C4-2B (cell line): ENCODE measurements at regions not wholly inside any gene's neighbourhood (a gene's known extent, or its start where the extent isn't known, plus 50 kb on each side); places are given as distances from the start of the nearest gene placed in this dataset.

Source experiments
- H3K27ac ChIP-seq: fragments of 450-650 bp; 2 replicates; pipeline ENCODE4 v1.5.1; 2017
- CTCF ChIP-seq: fragments of 450-650 bp; conservative IDR thresholded peaks from 2 replicates; pipeline ENCODE4 v1.5.1; 2017; ENCODE audit warnings: mild to moderate bottlenecking
- ZFX ChIP-seq: fragments of 450-650 bp; IDR thresholded peaks from 2 replicates; pipeline ENCODE4 v1.6.1; 2017

GRCh38 chr14:104363891-104364760 is 215.4 kb upstream of the C14orf180 start:
- no peak for TF ChIP-seq ZFX
- TF ChIP-seq CTCF, result no peak
- no peak overlapping the region for H3K27ac ChIP-seq

GRCh38 chr14:104364830-104365229 is 214.7 kb upstream of the C14orf180 start:
- TF ChIP-seq CTCF (no peak), ZFX (no peak)

GRCh38 chr14:104366931-104367865 is 212.4 kb upstream of the C14orf180 start:
- TF ChIP-seq ZFX (no peak), CTCF (no peak)
- no peak overlapping the region for H3K27ac ChIP-seq

More at GRCh38 chr14:104364830-104365229, 214.7 kb upstream of the C14orf180 start:
- no peak overlapping the region for H3K27ac ChIP-seq

- H3K27ac ChIP-seq, result no peak overlapping the region
- TF ChIP-seq CTCF, result no peak
- no peak for TF ChIP-seq ZFX
Measured at GRCh38 chr14:104367866-104368750, 211.5 kb upstream of the C14orf180 start.

GRCh38 chr14:104368751-104369100 is 210.8 kb upstream of the C14orf180 start:
- no peak overlapping the region for H3K27ac ChIP-seq
- TF ChIP-seq ZFX (no peak), CTCF (no peak)

- H3K27ac ChIP-seq, result no peak overlapping the region
- no peak for TF ChIP-seq CTCF
- no peak for TF ChIP-seq ZFX
Measured at GRCh38 chr14:104369208-104369607, 210.4 kb upstream of the C14orf180 start.
